Activated T-helper 2 cell treated with anti-CD3 and anti-CD28 coated beads, Interferon-gamma antibody, Interleukin-2, Interleukin-4, amounts not matched to agents 10 μg/mL and 5 μg/mL and 100 μg/mL, durations not matched to agents 14 hours and 24 hours and 36 hours (primary cell): ENCODE measurements at regions not wholly inside any gene's neighbourhood (a gene's known extent, or its start where the extent isn't known, plus 50 kb on each side); places are given as distances from the start of the nearest gene placed in this dataset.

Source experiments
- DNase-seq: peaks from one replicate; pipeline ENCODE4 v3.0.0; 2021; ENCODE audit warnings: low spot score
- H3K27ac Mint-ChIP-seq: one replicate; pipeline ENCODE4 v1.8.0; 2021; ENCODE audit warnings: mixed read lengths
- H3K27me3 Mint-ChIP-seq: one replicate; pipeline ENCODE4 v1.8.0; 2021; ENCODE audit warnings: low read depth, mixed read lengths
- H3K36me3 Mint-ChIP-seq: one replicate; pipeline ENCODE4 v1.8.0; 2021; ENCODE audit warnings: low read depth, mixed read lengths
- H3K4me1 Mint-ChIP-seq: one replicate; pipeline ENCODE4 v1.8.0; 2021; ENCODE audit warnings: low read depth, mixed read lengths
- H3K4me3 Mint-ChIP-seq: one replicate; pipeline ENCODE4 v1.8.0; 2021; ENCODE audit warnings: low read depth, mild to moderate bottlenecking, moderate library complexity, mixed read lengths
- H3K9me3 Mint-ChIP-seq: one replicate; pipeline ENCODE4 v1.8.0; 2021; ENCODE audit warnings: mixed read lengths
- intact Hi-C: fragments of 100-400 bp; cut with micrococcal nuclease; formaldehyde crosslinking; loops from one replicate; pipeline ENCODE4 v1.15.1; 2023

- intact Hi-C loops = no loop called here
- no peaks in the 10 kb centered on the region for H3K4me1 Mint-ChIP-seq
- H3K27ac Mint-ChIP-seq = no peak overlapping the region
- H3K36me3 Mint-ChIP-seq = no peaks in the 10 kb centered on the region
- no peak for DNase-seq
- peaks cover 15% of the 10 kb centered on the region for H3K9me3 Mint-ChIP-seq
- no peaks in the 10 kb centered on the region for H3K27me3 Mint-ChIP-seq
- H3K4me3 Mint-ChIP-seq = no peak overlapping the region
Measured at GRCh38 chr2:34316788-34317187, 717.7 kb upstream of the FAM98A start.

- Mint-ChIP-seq H3K9me3 (peaks cover 23% of the 10 kb centered on the region), H3K36me3 (no peaks in the 10 kb centered on the region), H3K4me1 (no peaks in the 10 kb centered on the region), H3K27ac (no peak overlapping the region), H3K4me3 (no peak overlapping the region), H3K27me3 (no peaks in the 10 kb centered on the region)
- intact Hi-C loops = no loop called here
- DNase-seq = no peak
Measured at GRCh38 chr2:34311816-34312215, 712.7 kb upstream of the FAM98A start.

- DNase-seq = no peak
- intact Hi-C loops = no loop called here
Measured at GRCh38 chr2:34308140-34308539, 709.0 kb upstream of the FAM98A start.

GRCh38 chr2:34307636-34308035, 708.5 kb upstream of the FAM98A start:
- peaks cover 19% of the 10 kb centered on the region for H3K9me3 Mint-ChIP-seq
- no peaks in the 10 kb centered on the region for H3K36me3 Mint-ChIP-seq
- DNase-seq = no peak
- H3K4me3 Mint-ChIP-seq = no peak overlapping the region
- intact Hi-C loops = no loop called here
- H3K27ac Mint-ChIP-seq = no peak overlapping the region
- no peaks in the 10 kb centered on the region for H3K4me1 Mint-ChIP-seq
- no peaks in the 10 kb centered on the region for H3K27me3 Mint-ChIP-seq

More at GRCh38 chr2:34308140-34308539, 709.0 kb upstream of the FAM98A start:
- no peaks in the 10 kb centered on the region for H3K27me3 Mint-ChIP-seq
- no peaks in the 10 kb centered on the region for H3K4me1 Mint-ChIP-seq
- H3K9me3 Mint-ChIP-seq = peaks cover 20% of the 10 kb centered on the region
- H3K36me3 Mint-ChIP-seq = no peaks in the 10 kb centered on the region
- H3K4me3 Mint-ChIP-seq = no peak overlapping the region
- no peak overlapping the region for H3K27ac Mint-ChIP-seq

GRCh38 chr2:34306745-34307144, 707.6 kb upstream of the FAM98A start:
- Mint-ChIP-seq H3K27me3 (no peaks in the 10 kb centered on the region), H3K4me1 (no peaks in the 10 kb centered on the region), H3K9me3 (peaks cover 13% of the 10 kb centered on the region), H3K4me3 (no peak overlapping the region), H3K36me3 (no peaks in the 10 kb centered on the region), H3K27ac (no peak overlapping the region)
- intact Hi-C loops = no loop called here
- DNase-seq = no peak

GRCh38 chr2:34305587-34305986, 706.5 kb upstream of the FAM98A start:
- Mint-ChIP-seq H3K4me3 (no peak overlapping the region), H3K27ac (no peak overlapping the region), H3K9me3 (peaks cover 9% of the 10 kb centered on the region), H3K4me1 (no peaks in the 10 kb centered on the region), H3K27me3 (no peaks in the 10 kb centered on the region), H3K36me3 (no peaks in the 10 kb centered on the region)
- DNase-seq = no peak
- intact Hi-C loops = no loop called here

GRCh38 chr2:34294961-34295360, 695.9 kb upstream of the FAM98A start:
- intact Hi-C loops = no loop called here

GRCh38 chr2:34291076-34291475, 692.0 kb upstream of the FAM98A start:
- peaks cover 6% of the 10 kb centered on the region for H3K9me3 Mint-ChIP-seq
- DNase-seq = no peak
- H3K4me1 Mint-ChIP-seq = no peaks in the 10 kb centered on the region
- intact Hi-C loops = no loop called here
- H3K4me3 Mint-ChIP-seq = no peak overlapping the region
- H3K36me3 Mint-ChIP-seq = no peaks in the 10 kb centered on the region
- no peak overlapping the region for H3K27ac Mint-ChIP-seq
- H3K27me3 Mint-ChIP-seq = no peaks in the 10 kb centered on the region

More at GRCh38 chr2:34294961-34295360, 695.9 kb upstream of the FAM98A start:
- no peaks in the 10 kb centered on the region for H3K4me1 Mint-ChIP-seq
- H3K9me3 Mint-ChIP-seq = peaks cover 6% of the 10 kb centered on the region
- H3K4me3 Mint-ChIP-seq = no peak overlapping the region
- no peak for DNase-seq
- H3K27me3 Mint-ChIP-seq = no peaks in the 10 kb centered on the region
- no peaks in the 10 kb centered on the region for H3K36me3 Mint-ChIP-seq
- no peak overlapping the region for H3K27ac Mint-ChIP-seq

- no peaks in the 10 kb centered on the region for H3K4me1 Mint-ChIP-seq
- intact Hi-C loops = no loop called here
- no peak for DNase-seq
- H3K4me3 Mint-ChIP-seq = no peak overlapping the region
- peaks cover 14% of the 10 kb centered on the region for H3K9me3 Mint-ChIP-seq
- H3K27me3 Mint-ChIP-seq = no peaks in the 10 kb centered on the region
- H3K36me3 Mint-ChIP-seq = no peaks in the 10 kb centered on the region
- H3K27ac Mint-ChIP-seq = no peak overlapping the region
Measured at GRCh38 chr2:34288016-34288415, 688.9 kb upstream of the FAM98A start.

GRCh38 chr2:34280606-34281005, 681.5 kb upstream of the FAM98A start:
- H3K27ac Mint-ChIP-seq = no peak overlapping the region
- H3K4me3 Mint-ChIP-seq = no peak overlapping the region
- H3K9me3 Mint-ChIP-seq = peaks cover 16% of the 10 kb centered on the region
- no peak for DNase-seq
- no peaks in the 10 kb centered on the region for H3K27me3 Mint-ChIP-seq
- no peaks in the 10 kb centered on the region for H3K36me3 Mint-ChIP-seq
- intact Hi-C loops = no loop called here
- no peaks in the 10 kb centered on the region for H3K4me1 Mint-ChIP-seq

GRCh38 chr2:34266908-34267697, 668.0 kb upstream of the FAM98A start:
- no peak overlapping the region for H3K4me3 Mint-ChIP-seq
- intact Hi-C loops = no loop called here
- H3K4me1 Mint-ChIP-seq = no peaks in the 10 kb centered on the region
- peaks cover 13% of the 10 kb centered on the region for H3K9me3 Mint-ChIP-seq
- no peaks in the 10 kb centered on the region for H3K27me3 Mint-ChIP-seq
- DNase-seq = no peak
- H3K36me3 Mint-ChIP-seq = no peaks in the 10 kb centered on the region
- no peak overlapping the region for H3K27ac Mint-ChIP-seq

- no peak for DNase-seq
- intact Hi-C loops = no loop called here
- no peaks in the 10 kb centered on the region for H3K36me3 Mint-ChIP-seq
- no peaks in the 10 kb centered on the region for H3K4me1 Mint-ChIP-seq
- no peak overlapping the region for H3K4me3 Mint-ChIP-seq
- H3K27me3 Mint-ChIP-seq = no peaks in the 10 kb centered on the region
- H3K9me3 Mint-ChIP-seq = peaks cover 18% of the 10 kb centered on the region
- no peak overlapping the region for H3K27ac Mint-ChIP-seq
Measured at GRCh38 chr2:34261701-34262100, 662.6 kb upstream of the FAM98A start.

- no peak for DNase-seq
- H3K27me3 Mint-ChIP-seq = no peaks in the 10 kb centered on the region
- no peak overlapping the region for H3K27ac Mint-ChIP-seq
- H3K36me3 Mint-ChIP-seq = no peaks in the 10 kb centered on the region
- no peak overlapping the region for H3K4me3 Mint-ChIP-seq
- intact Hi-C loops = no loop called here
- H3K4me1 Mint-ChIP-seq = no peaks in the 10 kb centered on the region
- H3K9me3 Mint-ChIP-seq = no peaks in the 10 kb centered on the region
Measured at GRCh38 chr2:34254272-34254878, 655.3 kb upstream of the FAM98A start.
